BE2C (cell line): ENCODE measurements at regions not wholly inside any gene's neighbourhood (a gene's known extent, or its start where the extent isn't known, plus 50 kb on each side); places are given as distances from the start of the nearest gene placed in this dataset.

Source experiments
- DNase-seq: peaks from one replicate; pipeline ENCODE4 v3.0.0-alpha.2; 2020
- H3K27me3 ChIP-seq: fragments of 250-450 bp; sonication (Bioruptor Pico); 2 replicates; pipeline ENCODE4 v1.5.1; 2020; ENCODE audit warnings: mild to moderate bottlenecking
- H3K36me3 ChIP-seq: fragments of 250-450 bp; sonication (Bioruptor Pico); 2 replicates; pipeline ENCODE4 v1.5.1; 2020; ENCODE audit warnings: mild to moderate bottlenecking
- H3K4me1 ChIP-seq: fragments of 250-450 bp; sonication (Bioruptor Pico); 2 replicates; pipeline ENCODE4 v1.5.1; 2020
- H3K4me3 ChIP-seq: 2 replicates; pipeline ENCODE4 v1.5.1; 2011; ENCODE audit warnings: low read depth, low read length
- H3K9me3 ChIP-seq: fragments of 250-450 bp; sonication (Bioruptor Pico); 2 replicates; pipeline ENCODE4 v1.5.1; 2020
- TF ChIP-seq, protein P1 (sequence below): IDR thresholded peaks from 2 replicates; pipeline ENCODE4 v1.5.1; 2012; ENCODE audit warnings: mild to moderate bottlenecking, low read depth, low read length

DNA sequence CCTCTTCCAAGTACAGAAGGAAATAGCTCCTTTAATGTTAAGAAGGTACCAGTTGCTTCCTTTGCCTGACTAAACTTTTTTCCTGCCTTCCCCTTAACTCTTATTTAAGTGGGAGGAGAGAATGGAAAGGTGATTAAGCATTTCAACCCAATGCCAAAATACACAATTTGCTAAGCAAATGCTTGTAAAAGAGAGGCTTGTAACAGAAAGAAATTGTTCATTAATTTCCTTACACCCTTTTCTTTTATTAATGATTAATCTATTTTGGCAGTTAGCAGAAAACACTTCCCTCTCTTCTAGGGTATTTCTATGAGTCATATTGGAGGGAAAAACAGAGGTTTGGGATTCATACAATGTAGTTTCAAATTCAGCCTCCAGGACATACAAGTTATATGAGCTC lies 427.6 kb upstream of the FAT3 start:
- TF ChIP-seq, protein P1, sequence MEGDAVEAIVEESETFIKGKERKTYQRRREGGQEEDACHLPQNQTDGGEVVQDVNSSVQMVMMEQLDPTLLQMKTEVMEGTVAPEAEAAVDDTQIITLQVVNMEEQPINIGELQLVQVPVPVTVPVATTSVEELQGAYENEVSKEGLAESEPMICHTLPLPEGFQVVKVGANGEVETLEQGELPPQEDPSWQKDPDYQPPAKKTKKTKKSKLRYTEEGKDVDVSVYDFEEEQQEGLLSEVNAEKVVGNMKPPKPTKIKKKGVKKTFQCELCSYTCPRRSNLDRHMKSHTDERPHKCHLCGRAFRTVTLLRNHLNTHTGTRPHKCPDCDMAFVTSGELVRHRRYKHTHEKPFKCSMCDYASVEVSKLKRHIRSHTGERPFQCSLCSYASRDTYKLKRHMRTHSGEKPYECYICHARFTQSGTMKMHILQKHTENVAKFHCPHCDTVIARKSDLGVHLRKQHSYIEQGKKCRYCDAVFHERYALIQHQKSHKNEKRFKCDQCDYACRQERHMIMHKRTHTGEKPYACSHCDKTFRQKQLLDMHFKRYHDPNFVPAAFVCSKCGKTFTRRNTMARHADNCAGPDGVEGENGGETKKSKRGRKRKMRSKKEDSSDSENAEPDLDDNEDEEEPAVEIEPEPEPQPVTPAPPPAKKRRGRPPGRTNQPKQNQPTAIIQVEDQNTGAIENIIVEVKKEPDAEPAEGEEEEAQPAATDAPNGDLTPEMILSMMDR, result no peak
- Histone ChIP-seq H3K9me3 (no peaks in the 10 kb centered on the region), H3K4me1 (peaks cover 6% of the 10 kb centered on the region), H3K36me3 (no peaks in the 10 kb centered on the region), H3K27me3 (no peaks in the 10 kb centered on the region), H3K4me3 (no peak overlapping the region)
- no peak for DNase-seq

DNA sequence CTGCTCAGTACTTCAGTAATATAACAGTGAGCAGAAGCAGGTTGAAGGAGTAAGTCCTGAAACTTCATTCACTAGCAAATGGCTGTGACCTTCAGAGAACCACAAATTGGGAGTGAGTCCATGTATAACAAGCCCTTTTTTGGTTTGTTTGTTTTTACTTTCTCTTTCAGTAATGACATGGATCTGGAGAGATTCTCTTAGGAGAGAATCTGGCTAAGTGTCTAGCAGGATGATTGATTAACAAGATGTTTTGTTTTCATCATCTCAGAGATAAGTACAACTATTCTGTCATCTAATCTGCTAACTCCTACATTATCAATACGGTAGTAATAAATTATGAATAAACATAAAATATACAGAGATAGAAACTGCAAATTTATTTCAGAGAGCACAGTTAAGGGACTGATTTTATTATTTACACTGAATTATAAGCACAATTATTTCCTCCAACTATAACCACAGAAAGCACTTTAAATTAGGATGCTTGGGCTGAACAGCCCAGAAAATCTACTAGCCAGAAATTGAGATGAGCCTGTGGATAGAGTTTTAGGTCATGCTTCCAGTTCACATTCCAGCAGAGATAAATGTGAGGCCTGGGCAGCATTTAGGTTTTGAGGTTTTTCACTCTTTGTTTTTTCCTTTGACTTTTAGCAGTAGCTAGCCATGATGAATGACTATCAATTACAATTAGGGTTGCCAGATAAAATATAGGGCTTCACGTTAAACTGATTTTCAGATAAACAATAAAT lies 429.3 kb upstream of the FAT3 start:
- H3K9me3 ChIP-seq, result no peaks in the 10 kb centered on the region
- no peak overlapping the region for H3K4me3 ChIP-seq
- TF ChIP-seq, protein P1, result no peak
- H3K36me3 ChIP-seq, result no peaks in the 10 kb centered on the region
- peaks cover 10% of the 10 kb centered on the region for H3K4me1 ChIP-seq
- H3K27me3 ChIP-seq, result no peaks in the 10 kb centered on the region
- DNase-seq, result no peak

DNA sequence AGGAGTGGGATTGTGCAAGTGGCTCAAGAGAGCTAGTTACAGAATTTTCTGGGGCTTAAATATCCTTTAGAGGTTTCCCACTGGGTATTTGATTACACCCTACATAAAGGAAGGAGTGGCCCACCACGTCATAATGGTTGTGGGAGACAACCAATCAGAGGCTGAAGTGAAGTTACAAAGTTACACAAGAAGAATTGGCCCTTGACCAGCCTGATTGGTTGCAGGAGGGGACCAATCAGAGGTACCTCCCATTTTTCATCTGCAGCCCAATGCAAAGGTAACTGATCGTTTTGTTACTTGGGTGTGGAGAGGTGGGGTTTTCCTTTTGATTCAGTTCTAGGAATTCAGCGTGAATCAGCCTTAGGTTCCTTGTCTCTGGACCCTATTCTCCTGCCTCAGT lies 430.5 kb upstream of the FAT3 start:
- DNase-seq, result no peak
- H3K4me3 ChIP-seq, result no peak overlapping the region
- H3K36me3 ChIP-seq, result no peaks in the 10 kb centered on the region

DNA sequence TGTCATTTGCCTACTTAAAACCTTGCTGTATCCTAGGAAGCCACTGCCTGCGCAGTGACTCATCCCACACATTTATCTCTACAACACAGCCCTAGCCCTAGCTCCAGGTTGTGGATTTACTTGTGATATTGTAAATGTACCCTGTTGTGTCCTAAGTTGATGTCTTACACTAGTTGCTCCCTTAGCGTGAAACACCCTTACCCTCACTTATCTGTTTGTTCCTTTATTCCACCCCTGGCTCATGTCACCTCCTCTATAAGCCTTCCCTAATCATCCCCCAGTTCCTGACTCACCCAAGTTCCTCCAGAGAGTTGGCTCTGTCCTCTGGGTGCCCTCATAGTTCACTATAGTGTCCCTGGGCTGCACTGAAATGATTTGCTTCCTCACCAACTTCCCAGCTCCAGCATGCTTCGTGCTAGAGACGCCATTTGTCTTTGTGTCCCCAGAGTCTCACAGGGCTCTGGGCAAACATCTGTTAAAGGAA lies 431.8 kb upstream of the FAT3 start:
- H3K4me3 ChIP-seq, result no peak overlapping the region
- H3K27me3 ChIP-seq, result no peaks in the 10 kb centered on the region
- no peak for DNase-seq
- peaks cover 15% of the 10 kb centered on the region for H3K4me1 ChIP-seq
- no peaks in the 10 kb centered on the region for H3K9me3 ChIP-seq
- no peaks in the 10 kb centered on the region for H3K36me3 ChIP-seq
- TF ChIP-seq, protein P1, result no peak

More for the DNA sequence above, 430.5 kb upstream of the FAT3 start:
- peaks cover 15% of the 10 kb centered on the region for H3K4me1 ChIP-seq
- H3K27me3 ChIP-seq, result no peaks in the 10 kb centered on the region
- H3K9me3 ChIP-seq, result no peaks in the 10 kb centered on the region
- TF ChIP-seq, protein P1, result no peak

DNA sequence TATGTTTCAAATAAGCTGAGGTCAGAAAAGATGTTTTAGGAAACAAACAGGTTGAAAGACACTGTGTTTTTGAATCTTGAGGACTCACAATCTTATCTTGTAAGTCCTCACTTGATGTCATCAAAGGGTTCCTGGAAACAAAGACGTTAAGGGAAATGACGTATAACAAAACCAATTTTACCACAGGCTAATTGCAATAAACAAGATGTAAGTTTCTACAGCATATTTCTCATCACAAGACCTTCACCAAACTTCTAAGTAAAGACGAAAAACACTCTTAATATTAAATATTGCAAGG lies 433.5 kb upstream of the FAT3 start:
- H3K4me3 ChIP-seq, result no peak overlapping the region
- no peak for DNase-seq
- H3K9me3 ChIP-seq, result no peaks in the 10 kb centered on the region
- TF ChIP-seq, protein P1, result no peak
- H3K27me3 ChIP-seq, result no peaks in the 10 kb centered on the region
- no peaks in the 10 kb centered on the region for H3K36me3 ChIP-seq
- peaks cover 15% of the 10 kb centered on the region for H3K4me1 ChIP-seq

DNA sequence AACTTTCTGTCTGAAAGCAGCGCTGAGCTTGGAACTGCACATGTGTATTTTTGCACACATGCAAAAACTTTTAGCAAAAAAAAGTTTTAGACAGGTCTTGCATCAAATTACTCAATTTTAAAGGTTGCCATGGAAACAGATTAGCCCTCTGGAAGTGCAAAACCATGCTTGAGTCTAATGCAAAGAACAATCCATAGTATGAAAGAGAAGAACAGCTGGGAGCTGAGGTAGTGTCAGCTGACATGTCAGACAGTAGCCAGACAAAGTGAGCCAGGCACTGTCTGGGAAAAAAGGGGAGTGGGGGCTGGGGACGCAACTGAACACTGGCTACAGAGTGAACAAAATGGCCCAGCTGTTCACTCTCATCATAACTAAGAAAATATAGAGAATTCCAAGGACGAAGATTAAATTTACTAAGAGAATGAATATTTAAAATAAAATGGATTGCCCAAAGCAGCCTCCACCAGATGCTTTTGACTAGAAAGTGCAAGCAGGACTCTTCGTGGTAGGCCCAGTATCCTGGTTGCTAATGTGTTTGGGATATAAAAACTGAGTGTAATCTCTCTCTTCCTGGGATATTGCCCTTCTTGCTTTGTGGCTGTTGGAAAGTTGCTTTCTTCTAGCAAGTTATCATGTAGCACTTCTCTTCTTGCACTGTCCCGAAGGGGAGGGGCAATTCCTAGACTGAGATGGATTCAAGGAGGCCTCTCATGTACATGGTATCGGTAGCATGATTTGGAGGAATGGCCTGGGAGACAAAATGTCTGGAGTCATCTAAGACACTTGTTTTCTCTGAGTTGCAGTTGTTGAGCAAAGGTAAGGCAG lies 434.1 kb upstream of the FAT3 start:
- TF ChIP-seq, protein P1, result no peak
- no peaks in the 10 kb centered on the region for H3K27me3 ChIP-seq
- DNase-seq, result peak; percentile 46
- peaks cover 15% of the 10 kb centered on the region for H3K4me1 ChIP-seq
- no peaks in the 10 kb centered on the region for H3K9me3 ChIP-seq
- H3K36me3 ChIP-seq, result no peaks in the 10 kb centered on the region
- no peak overlapping the region for H3K4me3 ChIP-seq
